ENCODE measurements at regions not wholly inside any gene's neighbourhood (a gene's known extent, or its start where the extent isn't known, plus 50 kb on each side); places are given as distances from the start of the nearest gene placed in this dataset.
"Not testable (repeated sequence)": the region's sequence is repeated elsewhere in the genome, so short reads cannot be mapped to it uniquely, and the experiment has no call there.

GRCh38 chr2:196284144-196284844 is 112.9 kb upstream of the STK17B start:
- no peak for DNase-seq

DNA sequence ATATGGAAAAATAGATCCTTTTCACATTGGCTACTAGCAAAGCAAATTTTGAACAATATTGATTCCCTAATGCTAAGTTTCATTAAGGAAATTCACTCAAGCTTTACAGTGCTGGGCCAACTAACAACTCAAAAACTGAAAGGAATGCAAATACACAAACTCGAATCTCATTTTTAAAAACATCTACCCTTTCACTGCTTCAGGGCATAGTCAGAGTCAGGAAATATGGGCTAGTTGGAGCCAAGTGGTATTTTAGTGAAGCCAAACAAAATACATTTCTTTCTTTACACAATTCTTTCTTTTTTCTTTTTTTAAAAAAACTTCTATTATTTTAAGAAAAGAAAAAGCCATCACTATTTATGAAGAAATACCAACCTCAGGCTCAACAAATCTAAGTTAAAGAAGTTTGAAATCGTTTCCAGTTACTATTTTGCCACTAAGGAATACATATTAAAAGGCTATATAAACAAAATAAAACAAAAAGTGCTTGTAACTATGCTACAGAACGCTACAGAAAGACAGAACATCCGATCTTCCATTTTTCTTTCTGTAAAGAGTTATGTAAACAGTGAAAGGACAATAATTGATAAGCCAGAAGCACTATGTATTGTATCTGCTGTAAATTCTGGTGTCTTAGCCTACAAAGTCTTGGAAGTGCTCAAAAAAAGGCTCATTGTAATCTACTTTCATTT is 113.6 kb upstream of the STK17B start:
- no peak for DNase-seq

DNA sequence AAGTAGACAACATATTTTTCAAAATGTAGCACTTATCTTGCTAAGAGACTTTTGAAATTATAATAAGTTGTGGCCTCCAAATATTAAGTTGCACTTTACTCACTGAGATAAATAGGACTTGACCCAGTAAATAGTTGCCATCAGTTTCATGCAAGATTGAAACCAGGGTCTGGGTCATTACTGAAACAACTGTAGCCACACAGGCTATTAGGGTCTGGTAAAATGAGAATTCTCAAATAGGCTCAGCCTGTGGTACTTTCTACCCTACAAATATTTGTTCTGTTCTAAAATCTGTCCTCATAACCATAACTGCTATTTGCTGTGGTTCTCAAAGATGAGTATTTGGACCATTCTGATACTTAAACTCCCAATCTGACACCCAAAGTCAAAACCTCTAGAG is 115.4 kb upstream of the STK17B start:
- DNase-seq: no peak

DNA sequence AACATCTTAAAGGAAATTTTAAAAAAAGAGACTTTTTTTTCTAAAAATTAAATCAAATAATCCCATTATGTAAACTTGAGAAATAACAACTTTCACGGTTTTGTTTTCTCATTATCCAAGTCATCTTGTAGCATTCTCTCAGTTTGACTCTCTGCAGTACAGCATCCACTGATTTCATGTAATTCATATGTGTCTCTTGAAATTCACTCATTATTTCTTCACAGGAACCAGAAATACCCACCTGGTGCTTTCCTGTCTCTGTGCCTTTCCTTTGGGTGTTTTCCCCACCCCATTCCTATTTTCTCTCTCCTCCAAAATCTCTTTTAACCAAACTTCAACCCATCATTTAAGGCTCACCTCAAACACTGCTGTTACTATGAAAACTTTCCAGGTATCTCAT is 116.1 kb upstream of the STK17B start:
- no peak for DNase-seq

GRCh38 chr2:196288006-196288538 is 116.7 kb upstream of the STK17B start:
- DNase-seq: no peak

DNA sequence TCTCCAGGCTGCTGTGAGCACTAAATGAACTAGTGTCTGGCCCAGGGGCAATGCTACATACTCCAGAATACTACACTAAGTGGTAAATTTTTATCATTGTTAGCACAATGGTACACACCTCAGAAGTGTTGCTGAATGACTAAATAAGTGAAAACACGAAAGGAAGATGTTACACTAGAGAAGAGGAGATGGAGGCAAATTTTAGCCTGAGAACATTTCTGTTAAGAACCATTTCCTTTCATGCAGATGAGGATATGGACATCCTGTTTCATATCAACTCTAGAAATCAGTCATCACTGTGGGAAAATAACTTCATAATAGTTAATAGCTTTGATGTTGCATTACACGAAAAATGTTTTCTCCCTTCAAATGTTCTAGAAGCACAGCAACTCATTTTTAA is 117.6 kb upstream of the STK17B start:
- DNase-seq: no peak

DNA sequence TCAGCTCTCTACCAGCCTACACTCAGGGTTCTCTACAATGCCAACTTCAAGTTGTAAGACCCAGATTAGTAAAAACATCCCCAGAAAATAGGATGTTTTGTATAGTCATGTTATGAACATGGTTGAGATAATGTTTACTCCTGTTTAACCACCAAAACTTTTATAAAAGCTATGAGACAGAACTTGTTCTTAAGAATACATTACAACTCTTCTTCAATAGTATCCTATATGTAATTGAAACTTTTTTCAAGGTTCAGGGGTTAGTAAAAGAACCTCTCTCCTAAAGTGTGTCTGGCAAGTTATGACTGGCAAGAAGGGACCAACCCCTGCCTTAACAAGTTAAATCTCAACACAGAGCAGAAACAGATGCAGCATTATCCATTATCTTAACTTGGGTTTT is 118.8 kb upstream of the STK17B start:
- DNase-seq: no peak

DNA sequence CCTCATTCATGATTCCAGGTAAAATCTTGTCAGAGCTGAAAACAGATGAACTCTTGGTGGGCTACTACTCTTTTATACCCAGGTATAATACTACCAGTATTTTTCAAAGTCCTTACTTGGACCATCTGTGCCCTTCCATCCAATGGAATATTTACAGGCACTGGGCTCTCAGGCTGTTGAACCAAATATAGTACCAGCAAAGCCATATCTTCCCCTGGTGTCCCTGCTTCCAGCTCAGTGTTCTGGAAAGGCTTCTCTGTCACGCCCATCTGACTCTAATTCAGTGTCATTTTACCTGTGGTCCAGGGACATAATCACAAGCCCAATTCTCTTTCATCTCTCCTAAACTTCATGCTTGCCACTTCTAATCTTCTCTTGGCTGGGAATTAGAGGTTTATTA is 119.2 kb upstream of the STK17B start:
- no peak for DNase-seq

- no peak for DNase-seq
Observed at GRCh38 chr2:196291426-196291825, 120.0 kb upstream of the STK17B start.

GRCh38 chr2:196291873-196292800 is 120.8 kb upstream of the STK17B start:
- DNase-seq: no peak

DNA sequence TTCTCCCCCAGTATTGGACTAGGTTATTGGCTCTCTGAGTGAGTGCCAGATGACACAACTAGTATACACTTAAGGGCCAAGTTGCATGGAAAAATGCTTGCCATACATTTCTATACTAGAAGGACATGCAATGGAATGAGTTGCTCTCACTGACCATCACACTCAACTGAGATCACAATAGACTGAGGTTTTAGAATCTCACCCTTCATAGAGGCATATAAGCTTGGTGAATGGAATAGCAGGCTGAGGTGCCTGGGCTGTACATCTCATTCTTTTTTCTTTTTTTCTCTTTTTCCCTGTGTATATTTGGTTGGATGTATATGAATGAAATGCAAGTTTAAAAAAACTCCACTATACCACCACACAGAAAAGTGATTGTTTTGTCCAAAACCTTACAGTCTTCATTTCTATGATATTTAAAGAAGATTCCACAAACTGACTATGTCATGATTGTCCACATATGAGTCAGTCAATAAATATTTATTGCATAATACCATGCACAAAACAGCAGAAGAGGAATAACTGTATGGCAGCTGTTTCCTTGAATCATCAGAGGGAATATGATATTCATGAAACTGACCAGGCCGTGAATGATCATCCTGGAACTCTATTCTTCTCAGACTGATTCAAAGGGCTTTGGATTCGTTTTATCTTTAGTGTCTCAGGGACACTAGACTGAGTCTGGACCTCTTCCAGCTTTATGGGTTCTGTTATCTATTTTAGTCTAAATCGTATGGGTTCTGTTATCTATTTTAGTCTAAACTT is 122.6 kb upstream of the STK17B start:
- DNase-seq: no peak

DNA sequence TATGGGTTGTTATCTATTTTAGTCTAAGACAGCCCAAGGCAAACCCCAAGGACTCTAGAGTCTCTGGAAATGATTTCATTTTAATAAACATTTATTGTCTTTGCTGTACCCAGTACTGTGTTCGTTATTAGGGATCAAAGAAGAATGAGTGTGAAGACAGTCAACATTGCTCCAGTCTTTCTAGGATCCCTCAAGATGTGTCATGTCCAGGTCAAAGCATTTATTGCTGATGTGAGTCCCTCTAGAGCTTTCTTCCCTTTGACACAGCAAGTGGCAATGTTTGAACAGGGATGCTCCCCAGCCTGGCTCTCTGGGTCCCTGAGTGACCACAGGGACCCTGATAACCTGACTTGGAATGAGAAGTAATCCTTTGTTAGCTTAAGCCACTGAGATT is 123.1 kb upstream of the STK17B start:
- DNase-seq: no peak

DNA sequence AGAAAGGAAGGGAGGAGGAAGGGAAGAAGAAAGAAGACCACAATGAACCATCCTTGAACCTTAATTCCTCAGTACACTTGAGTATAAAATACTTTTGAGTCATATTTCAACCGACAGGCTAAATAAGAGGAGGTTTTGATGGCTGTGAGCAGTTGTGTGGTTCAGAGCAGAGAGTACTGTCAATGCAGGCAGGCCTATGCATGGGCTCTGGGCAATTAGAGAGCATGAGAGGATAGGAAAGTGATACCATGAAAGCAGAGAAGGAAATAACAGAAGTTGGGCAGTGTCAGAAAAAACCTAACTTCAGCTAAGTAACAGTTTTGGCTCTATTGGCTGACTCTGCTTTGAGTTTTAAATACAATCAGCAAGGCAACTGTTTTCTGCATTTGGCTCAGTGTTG is 123.6 kb upstream of the STK17B start:
- DNase-seq: no peak

GRCh38 chr2:196298106-196298723 is 126.8 kb upstream of the STK17B start:
- not testable (repeated sequence) for DNase-seq

DNA sequence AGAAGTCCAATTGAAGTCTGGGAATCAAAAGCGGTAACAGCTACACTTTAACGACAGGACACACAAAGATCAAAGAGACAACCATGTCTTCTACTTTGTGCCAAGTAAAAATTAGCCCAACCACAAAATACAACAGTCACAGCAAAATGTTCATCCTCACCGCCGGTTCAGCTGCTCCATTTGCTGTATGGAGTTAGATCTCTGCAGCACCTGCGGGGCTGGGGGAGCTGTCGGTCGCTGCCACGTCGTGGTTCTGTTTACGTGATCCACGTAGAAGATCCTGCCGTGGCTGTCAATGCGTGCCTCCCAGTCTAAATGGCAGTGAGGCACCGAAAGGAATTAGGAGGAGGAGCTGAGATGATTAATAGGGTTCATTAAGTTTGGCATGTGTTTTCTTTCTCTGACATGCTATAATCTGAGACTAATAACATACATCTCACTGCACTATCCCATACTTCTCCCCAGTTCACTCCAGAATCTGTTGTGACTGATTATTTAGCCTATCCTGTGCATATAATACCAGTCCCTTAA is 136.5 kb upstream of the STK17B start:
- no peak for DNase-seq

- no peak for DNase-seq
Observed at GRCh38 chr2:196309691-196310090, 138.3 kb upstream of the STK17B start.

GRCh38 chr2:196314157-196314556 is 142.8 kb upstream of the STK17B start:
- DNase-seq: no peak

DNA sequence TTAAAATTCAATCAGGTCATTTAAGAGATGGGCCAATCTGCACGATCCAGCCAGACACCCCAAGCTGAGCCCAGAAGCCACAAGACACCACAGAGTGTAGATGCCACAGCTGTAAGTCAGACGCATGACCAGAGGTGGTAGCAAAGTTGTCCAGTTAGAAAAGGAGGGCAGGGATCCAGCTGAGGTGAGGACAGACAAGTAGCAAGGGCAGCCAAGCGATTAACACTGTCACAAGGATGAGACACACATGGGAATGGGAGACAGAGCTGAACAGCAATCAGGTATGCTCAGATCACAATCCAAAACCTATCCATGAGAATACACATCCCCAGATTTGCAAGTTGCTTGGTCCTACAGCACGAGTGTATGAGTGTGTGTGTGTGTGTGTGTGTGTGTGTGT is 143.4 kb upstream of the STK17B start:
- DNase-seq: no peak

- DNase-seq: no peak
Observed at GRCh38 chr2:196315388-196316049, 144.1 kb upstream of the STK17B start.

DNA sequence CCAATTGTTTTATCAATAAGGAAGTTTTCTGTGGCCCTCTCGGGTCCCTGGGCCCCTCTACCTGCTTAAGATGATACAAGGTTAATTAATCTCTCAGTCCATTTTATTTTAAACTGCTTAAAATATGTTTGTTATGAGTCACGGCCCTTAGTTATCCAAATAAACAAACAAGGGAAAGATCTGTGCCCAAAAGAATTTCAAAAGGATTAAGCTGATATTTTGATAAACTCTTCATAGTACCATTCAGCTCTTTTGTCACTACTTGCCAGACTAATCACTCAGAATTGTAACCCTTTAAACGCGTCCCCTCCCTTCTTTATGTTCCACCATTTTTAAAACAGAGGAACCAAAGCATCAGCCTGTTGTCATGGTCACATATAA is 144.7 kb upstream of the STK17B start:
- no peak for DNase-seq
